ENCODE measurements at regions not wholly inside any gene's neighbourhood (a gene's known extent, or its start where the extent isn't known, plus 50 kb on each side); places are given as distances from the start of the nearest gene placed in this dataset.

DNA sequence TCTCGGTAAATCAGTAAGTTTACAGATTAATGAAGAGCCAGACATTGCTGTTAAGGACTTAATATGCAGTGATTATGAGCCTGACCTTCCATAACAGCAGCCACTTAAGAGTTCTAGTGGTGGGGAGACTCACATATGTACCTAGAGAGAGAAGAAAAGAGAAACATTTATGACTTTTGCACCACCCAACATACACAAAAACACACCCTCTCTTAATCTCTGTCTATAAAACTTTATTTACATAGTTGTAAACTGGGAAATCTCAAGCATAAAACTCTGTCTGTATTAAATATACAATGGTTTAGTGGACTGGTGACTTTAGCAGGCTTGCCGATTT, 347.4 kb upstream of the ADGRL2 start:
- Histone ChIP-seq H3K27me3 (ENCODE audit: control insufficient read depth in 3 of 3, insufficient read depth in 3 of 3, low read length in 2 of 3) (no peaks in the 10 kb centered on the region), H3K4me1 (ENCODE audit: control insufficient read depth in 5 of 5, insufficient read depth in 5 of 5, low read length in 5 of 5) (no peaks in the 10 kb centered on the region), H3K36me3 (ENCODE audit: control insufficient read depth in 4 of 4, insufficient read depth in 4 of 4, low read length in 4 of 4) (no peaks in the 10 kb centered on the region), H3K9ac (ENCODE audit: insufficient read depth in 1 of 2, low read length in 2 of 2) (no peak overlapping the region), H3K9me3 (ENCODE audit: control insufficient read depth in 4 of 4, insufficient read depth in 3 of 4, low read length in 3 of 4) (no peaks in the 10 kb centered on the region), H3K4me3 (no peak overlapping the region), H3K27ac (ENCODE audit: low read depth in 1 of 2, low read length in 1 of 2) (no peak overlapping the region)
- 71 to 84% methylated on average over 2 of the region's 2 CpGs for WGBS, 2 donors
- no peak for ATAC-seq (ENCODE audit: insufficient read depth, low FRiP score)
- DNase-seq: no peak
- TF ChIP-seq, protein P1, sequence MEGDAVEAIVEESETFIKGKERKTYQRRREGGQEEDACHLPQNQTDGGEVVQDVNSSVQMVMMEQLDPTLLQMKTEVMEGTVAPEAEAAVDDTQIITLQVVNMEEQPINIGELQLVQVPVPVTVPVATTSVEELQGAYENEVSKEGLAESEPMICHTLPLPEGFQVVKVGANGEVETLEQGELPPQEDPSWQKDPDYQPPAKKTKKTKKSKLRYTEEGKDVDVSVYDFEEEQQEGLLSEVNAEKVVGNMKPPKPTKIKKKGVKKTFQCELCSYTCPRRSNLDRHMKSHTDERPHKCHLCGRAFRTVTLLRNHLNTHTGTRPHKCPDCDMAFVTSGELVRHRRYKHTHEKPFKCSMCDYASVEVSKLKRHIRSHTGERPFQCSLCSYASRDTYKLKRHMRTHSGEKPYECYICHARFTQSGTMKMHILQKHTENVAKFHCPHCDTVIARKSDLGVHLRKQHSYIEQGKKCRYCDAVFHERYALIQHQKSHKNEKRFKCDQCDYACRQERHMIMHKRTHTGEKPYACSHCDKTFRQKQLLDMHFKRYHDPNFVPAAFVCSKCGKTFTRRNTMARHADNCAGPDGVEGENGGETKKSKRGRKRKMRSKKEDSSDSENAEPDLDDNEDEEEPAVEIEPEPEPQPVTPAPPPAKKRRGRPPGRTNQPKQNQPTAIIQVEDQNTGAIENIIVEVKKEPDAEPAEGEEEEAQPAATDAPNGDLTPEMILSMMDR (IDR thresholded peaks at IDR 0.05; ENCODE audit: control extremely low read depth, extremely low read depth): no peak

DNA sequence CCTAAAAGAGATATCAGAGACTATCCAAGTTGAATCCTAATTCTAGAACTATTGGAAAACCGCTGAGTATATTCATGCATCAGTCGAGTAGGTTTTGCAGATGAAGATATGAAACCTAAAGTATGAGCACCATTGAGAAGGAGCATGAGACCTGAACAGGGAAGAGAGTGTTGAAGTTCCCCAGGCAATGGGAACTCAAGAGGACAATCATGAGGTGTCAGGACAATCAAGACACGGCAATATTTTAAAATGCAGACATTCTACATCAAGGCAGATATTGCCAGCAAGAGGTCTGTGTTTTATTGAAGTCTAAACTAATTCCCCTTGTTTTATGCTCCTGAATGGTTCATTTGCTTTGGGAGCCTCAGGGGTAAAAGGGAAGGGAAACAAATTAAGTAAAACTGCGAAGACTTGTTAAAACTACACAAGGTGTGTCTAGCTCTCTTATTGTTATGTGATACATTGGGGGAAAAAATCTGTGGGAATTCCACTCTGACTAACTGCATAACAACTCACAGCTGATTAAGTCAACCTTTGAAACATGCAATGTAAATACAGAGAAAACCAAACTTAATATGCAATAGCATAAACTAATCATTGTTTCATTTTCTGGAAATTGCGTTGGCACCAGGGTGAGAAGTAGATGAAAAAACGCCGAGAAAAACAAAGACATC, 347.9 kb upstream of the ADGRL2 start:
- Histone ChIP-seq H3K36me3 (ENCODE audit: control insufficient read depth in 4 of 4, insufficient read depth in 4 of 4, low read length in 4 of 4) (no peaks in the 10 kb centered on the region), H3K27me3 (ENCODE audit: control insufficient read depth in 3 of 3, insufficient read depth in 3 of 3, low read length in 2 of 3) (no peaks in the 10 kb centered on the region), H3K27ac (ENCODE audit: low read depth in 1 of 2, low read length in 1 of 2) (no peak overlapping the region), H3K9me3 (ENCODE audit: control insufficient read depth in 4 of 4, insufficient read depth in 3 of 4, low read length in 3 of 4) (no peaks in the 10 kb centered on the region), H3K4me3 (no peak overlapping the region), H3K9ac (ENCODE audit: insufficient read depth in 1 of 2, low read length in 2 of 2) (no peak overlapping the region), H3K4me1 (ENCODE audit: control insufficient read depth in 5 of 5, insufficient read depth in 5 of 5, low read length in 5 of 5) (no peaks in the 10 kb centered on the region)
- 81 to 83% methylated on average over 7 of the region's 7 CpGs for WGBS, 2 donors
- no peak for ATAC-seq (ENCODE audit: insufficient read depth, low FRiP score)
- TF ChIP-seq, protein P1 (IDR thresholded peaks at IDR 0.05; ENCODE audit: control extremely low read depth, extremely low read depth): no peak
- DNase-seq: no peak

DNA sequence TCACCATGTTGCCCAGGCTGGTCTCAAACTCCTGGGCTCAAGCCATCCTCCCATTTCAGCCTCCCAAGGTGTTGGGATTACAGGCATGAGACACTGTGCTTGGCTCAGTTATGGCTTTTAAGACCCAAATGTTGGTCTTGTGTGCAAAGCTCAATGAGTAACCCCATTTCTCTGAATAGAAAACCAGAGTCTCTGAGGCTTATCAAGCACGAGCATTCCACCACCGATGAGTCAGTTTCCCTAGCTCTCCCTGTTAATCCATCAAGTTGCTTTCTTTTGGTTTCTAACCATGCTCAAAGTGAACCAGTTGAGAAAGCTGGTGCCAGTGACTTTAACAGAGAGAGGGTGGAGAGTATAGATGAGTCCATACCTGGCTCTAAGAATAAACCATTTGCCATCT, 350.9 kb upstream of the ADGRL2 start:
- Histone ChIP-seq H3K4me3 (no peak overlapping the region), H3K36me3 (ENCODE audit: control insufficient read depth in 4 of 4, insufficient read depth in 4 of 4, low read length in 4 of 4) (no peaks in the 10 kb centered on the region), H3K9me3 (ENCODE audit: control insufficient read depth in 4 of 4, insufficient read depth in 3 of 4, low read length in 3 of 4) (no peaks in the 10 kb centered on the region), H3K9ac (ENCODE audit: insufficient read depth in 1 of 2, low read length in 2 of 2) (no peak overlapping the region), H3K27me3 (ENCODE audit: control insufficient read depth in 3 of 3, insufficient read depth in 3 of 3, low read length in 2 of 3) (no peaks in the 10 kb centered on the region), H3K27ac (ENCODE audit: low read depth in 1 of 2, low read length in 1 of 2) (no peak overlapping the region), H3K4me1 (ENCODE audit: control insufficient read depth in 5 of 5, insufficient read depth in 5 of 5, low read length in 5 of 5) (peaks cover 0 to 3% (median 0%) of the 10 kb centered on the region in 5 donors)
- TF ChIP-seq, protein P1 (IDR thresholded peaks at IDR 0.05; ENCODE audit: control extremely low read depth, extremely low read depth): no peak
- no peak for ATAC-seq (ENCODE audit: insufficient read depth, low FRiP score)
- 94 to 97% methylated on average over 2 of the region's 2 CpGs for WGBS, 2 donors
- DNase-seq: no peak

Measured in lung (tissue), 11 donors.